ENCODE measurements at regions not wholly inside any gene's neighbourhood (a gene's known extent, or its start where the extent isn't known, plus 50 kb on each side); places are given as distances from the start of the nearest gene placed in this dataset.
"Not testable (repeated sequence)": the region's sequence is repeated elsewhere in the genome, so short reads cannot be mapped to it uniquely, and the experiment has no call there.

DNA sequence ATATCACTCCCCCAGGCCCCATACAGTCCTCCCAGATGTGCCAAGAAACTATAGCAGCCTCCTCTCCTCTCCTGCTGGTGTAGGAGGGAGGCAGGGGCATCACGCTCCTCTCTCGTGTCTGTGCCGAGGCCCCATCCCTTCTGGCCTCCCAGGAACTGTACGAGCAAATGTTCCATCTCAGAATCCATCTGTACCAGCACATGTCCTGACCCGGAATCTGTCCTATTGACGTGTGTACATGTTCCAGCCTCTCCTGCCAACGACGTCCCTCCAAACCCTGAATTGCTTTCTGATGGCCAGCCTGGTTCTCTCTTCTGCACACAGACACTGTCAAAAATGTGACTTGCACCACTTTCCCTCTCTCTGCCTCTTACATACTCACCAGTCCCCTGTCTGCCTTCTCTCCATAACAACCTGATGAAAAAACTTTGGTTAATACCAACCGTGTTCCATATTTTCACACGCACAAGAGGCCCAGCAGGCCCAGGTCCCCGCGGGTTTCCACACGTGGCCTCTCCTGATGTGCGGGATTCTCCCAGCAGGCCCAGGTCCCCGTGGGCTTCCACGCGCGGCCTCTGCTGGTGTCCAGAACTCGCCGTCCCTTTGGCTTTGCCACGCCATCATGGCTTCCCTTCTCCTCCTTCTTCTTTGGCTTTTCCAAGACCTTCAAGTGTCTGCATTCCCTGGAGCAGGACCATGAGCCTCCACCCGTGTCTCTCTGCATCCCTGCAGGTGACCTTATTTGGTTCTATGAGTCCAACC, 125.2 kb upstream of the THBS2 start:
- no peak for DNase-seq

DNA sequence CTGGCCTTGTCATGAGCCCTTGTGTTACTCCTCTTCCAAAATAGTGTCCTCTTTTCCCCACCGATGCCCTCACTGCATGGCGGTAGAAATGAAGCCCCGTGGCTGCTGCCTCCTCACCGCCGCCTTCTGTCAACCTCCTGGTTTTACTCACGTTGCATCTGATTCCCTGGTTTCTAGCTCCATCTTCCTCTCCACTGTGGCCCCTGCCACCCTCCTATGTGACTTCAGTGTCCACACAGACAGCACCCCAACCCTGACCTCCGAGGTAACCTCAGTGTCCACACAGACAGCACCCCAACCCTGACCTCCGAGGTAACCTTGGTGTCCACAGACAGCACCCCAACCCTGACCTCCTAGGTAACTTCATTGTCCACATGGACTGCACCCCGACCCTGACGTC, 122.8 kb upstream of the THBS2 start:
- no peak for DNase-seq

DNA sequence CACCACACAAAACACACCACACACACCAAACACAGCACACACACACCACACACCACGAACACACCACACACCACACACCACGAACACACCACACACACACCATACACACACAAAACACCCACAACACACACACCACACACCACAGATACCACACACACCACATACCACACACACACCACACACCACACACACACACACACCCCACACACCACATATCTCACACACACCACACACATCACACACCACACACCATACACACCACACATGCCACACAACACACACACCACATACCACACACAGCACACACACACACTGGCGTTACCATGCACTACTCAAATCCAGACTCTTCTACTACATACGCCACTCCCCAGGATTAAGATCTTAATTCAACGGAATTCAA, 118.9 kb upstream of the THBS2 start:
- DNase-seq: no peak

DNA sequence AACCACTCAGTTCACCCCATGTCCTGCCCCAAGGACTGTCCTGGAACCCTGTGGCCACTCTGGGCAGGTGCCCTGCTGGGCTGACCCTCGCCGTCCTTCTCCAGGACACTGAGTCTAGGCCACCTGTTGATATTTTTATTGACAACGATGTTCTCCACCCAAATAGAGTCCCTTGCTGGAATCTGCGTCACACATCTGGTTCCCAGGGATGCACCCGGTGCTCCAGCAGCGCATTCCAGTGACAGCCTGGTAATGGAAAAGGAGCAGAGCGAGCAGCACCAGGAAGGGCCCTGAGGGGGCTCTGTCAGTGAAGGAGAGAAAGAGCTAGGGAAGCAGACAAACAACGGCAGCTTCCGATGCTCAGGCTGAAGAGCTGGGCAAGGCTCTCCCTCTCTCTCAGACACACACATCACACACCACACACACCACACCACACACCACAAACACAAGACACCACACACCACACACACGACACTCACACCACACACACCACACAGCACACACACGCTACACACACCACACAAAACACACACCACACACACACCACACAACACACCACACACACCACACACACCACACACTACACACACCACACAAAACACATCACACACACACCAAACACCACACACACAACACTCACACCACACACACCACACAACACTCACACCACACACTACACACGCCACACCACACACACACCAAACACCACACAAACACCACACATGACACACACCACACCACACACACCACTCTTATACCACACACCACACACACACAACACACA, 117.9 kb upstream of the THBS2 start:
- peak in 1 of 5 experiments; percentile 38 for DNase-seq

DNA sequence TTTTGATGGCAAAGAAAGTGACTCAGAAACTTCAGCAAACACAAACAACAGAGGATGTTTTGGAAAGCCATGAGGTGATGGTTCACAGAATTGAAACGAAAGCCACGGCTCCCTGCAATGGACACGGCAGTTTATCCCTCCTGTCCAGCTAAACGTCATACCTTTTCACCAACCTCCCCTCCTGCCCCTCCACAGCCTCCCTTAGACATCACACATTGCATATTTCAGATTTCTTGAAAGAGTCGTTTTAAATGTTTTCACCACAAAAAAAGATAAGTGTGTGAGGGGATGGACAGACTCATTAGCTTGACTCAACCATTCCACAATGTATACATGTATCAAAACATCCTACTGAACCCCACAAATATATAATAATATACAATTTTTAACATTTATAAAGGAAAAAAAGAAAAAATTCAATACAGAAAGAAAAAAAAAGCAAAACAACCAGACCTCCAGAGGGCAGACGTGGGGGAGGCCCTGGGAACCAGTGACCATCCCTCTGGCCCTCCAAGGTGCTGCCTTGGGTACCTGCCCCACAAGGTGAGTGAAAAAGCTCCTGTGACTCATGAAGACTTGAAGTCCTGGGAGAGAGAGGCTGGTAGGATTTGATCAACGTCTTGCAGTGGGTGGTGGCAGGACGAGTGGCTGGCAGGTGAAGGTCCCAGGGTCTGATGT, 117.2 kb upstream of the THBS2 start:
- DNase-seq: no peak

DNA sequence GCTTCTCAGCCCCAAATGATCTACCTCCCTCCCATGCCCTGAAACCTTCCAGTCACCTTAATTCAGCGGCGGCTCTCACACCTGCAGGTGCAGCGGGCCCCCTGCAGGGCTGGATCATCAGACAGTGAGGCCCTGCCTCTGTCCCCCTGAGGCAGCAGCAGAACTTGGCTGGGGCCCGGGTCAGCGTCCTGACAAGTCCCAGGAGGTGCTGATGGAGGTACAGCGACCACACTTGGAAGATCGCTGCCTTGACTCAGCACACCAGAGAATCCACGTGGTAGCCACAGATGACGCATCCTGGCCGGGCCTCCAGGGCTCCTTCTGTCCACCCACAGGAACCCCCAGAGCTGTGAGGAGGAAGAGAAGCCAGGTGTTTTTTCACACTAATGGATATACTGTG, 116.4 kb upstream of the THBS2 start:
- DNase-seq: no peak

DNA sequence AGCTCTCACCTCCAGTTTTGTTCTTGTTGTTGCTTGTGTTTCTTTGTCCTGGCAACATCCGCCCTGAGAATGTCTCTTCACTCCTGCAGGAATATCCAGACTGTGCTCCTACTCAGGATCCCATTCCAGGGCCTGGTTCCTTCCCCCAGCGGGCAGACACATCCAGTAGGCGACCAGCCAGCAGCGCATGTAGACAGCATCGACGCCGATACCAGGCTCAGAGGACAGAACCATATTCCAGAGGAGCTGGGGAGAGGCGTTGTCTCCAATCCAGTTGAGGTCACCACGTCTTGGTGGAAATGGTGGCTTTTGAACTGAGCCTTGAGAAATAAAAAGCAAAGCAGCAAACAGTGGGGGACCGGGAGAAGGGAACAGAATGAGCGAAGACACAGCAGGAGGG, 114.6 kb upstream of the THBS2 start:
- DNase-seq: no peak

DNA sequence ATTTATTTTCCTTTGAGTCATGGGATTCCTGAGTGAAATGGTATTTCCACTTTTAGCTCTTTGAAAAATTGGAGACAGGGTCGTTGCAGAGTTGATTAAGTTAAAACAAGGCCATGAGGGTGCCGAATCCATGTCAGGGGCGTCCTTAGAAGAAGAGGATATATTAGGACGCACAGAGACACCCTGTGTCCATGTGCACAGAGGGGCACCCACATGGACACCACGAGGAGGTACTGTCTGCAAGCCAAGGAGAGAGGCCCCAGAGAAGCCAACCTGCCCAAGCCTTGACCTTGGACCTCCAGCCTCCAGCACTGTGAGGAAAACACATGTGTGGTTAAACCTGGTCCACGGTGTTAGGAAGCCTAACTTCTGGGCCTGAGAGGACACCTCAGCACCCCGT, 113.9 kb upstream of the THBS2 start:
- DNase-seq: no peak

DNA sequence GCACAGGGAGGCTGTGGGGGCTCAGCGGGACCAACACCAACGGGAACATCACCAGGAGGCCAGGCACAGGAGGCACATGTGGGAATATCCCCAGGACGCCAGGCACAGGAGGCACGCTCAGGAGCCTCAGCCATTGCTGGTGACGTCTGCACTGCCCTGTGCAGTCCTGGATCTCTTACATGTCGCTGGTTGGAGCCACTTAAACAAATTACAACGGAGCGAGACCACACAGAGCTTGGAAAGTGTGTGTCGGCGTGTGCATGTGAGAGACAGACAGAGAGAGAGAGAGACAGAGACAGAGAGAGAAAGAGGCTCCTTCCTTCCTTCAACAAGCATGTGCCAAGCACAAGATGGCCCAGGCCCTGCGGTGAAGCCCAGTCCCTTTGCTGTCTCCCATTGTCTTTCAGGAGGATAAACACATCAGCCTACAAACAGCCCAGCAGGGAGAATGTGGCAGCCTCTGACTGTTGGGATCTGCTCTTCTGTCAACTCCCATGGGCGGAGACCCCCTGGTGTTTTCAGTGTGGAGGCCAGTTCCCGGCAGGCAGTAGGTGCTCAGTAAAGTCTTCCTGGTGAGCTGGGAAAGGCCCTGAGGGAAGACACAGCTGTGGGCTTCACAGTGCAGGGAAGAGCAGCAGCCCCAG, 112.7 kb upstream of the THBS2 start:
- DNase-seq: no peak

DNA sequence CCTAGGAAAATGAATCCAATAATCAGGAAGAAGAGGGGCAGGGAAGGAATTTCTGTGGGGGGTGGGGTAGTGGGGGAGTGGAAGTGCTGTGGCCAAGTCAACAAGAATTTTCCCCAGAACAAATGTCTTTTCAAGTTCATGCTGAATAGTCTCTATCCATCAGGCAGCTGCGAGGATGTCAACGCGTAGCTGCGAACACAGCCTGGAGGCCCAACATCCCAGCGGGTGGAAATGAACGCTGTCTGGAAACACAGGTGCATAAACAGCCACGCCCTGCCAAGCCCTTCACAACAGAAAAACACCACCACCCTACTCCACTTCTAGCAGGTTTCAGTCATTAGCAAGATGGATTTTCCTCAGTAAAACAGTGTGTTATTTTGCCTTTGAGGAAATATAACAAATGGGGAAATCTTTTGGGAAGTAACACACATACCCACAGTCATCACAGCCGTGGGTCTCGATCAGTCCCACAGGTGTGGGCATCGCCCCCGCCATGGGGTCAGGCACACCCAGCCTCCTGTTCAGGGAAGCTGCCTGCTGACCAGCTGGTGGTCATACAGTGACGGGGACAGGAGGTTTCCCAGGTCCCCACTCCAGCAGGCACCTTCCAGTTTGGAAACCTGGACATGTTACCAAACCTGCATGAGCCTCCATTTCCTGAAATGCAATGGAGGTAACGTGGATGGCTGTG, 112.1 kb upstream of the THBS2 start:
- DNase-seq: no peak

DNA sequence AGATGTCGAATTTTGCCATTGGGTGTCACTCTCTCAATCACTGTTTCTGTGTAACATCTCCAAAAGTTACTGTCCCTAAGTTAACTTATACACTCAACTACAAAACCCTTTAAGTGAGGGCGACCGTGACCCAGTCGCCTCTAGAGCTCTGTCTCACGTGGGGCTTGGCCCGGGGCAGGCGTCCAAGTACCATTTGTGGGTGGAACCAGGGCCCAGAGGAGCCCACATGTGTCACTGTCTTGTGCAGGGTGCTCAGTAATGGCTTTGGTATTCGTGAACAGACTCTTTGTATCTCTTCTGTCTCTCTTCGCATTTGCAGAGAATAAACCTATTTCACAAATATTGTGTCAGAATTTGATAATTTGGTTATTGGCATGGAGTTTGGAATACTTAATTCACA, 109.9 kb upstream of the THBS2 start:
- no peak for DNase-seq

DNA sequence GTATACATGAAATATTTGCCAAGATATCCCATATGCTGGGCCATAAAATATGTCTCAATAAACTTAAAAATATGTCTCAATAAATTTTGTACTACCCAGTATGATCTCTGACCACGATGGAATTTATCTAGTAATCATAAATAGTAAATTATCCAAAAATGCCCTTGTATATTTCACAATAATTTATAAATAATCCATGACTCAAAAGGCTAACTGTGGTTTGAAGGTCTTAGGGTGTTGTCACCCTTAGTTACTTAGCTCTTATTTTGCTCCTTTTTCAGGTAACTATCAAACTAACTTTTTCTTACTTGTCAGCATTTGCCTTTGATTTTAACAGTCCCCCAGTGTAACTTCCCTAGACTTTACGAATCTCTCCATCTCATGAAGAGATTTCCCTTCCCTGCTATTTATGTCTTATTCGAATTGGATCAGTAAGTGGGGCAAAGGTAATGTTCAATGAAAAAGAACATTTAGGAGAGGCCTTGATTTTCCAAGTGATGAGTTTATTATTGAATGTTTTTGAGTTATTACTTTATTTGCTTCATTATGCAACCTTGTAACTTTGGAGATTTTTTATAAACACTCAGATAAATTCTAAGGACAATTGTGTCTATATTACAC, 109.0 kb upstream of the THBS2 start:
- no peak for DNase-seq

DNA sequence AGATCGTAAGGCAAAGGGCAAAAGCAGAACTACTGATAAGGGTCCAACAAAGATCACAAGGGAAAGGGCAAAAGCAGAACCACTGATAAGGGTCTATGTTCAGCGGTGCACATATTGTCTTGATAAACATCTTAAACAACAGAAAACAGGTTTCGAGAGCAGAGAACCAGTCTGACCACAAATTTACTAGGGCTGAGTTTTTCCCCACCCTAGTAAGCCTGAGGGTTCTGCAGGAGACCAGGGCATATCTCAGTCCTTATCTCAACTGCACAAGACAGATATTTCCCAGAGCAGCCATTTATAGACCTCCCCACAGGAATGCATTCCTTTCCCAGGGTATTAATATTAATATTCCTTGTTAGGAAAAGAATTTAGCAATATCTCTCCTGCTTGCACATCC, 101.4 kb upstream of the THBS2 start:
- not testable (repeated sequence) for DNase-seq

DNA sequence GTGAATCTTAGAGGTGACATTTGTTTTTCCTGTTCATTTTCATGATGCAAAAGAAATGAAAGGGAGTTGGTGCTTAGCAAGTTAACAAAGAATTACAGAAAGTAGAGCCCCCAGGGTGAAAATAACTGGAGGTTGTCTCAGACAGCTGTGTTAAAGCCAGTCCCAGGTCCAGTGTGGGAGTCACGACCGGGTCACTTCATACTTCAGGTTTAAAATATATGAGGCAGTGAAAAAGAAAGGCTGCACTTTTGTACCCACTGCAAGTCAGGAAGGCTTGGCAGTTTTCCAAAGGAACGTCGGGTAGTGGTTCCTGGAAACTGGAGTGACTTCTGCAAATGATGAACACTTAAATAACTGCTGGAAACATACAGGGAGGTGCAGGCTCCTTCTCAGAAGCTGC, 91.5 kb upstream of the THBS2 start:
- no peak for DNase-seq

DNA sequence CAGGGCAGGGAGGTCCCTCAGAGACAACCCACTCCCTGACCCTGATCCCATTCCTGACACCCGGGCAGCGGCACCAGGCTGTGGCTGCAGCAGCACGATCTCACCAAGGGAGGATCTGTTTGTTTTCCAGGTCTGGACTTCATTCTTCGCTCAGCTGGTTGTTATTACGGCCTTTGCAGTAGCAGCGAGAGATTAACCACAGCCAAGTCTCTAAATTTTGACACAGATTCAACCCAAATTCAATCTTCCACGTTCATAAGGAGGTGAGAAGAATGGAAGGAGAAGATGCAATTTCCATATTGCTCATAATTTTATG, 91.1 kb upstream of the THBS2 start:
- DNase-seq: no peak

DNA sequence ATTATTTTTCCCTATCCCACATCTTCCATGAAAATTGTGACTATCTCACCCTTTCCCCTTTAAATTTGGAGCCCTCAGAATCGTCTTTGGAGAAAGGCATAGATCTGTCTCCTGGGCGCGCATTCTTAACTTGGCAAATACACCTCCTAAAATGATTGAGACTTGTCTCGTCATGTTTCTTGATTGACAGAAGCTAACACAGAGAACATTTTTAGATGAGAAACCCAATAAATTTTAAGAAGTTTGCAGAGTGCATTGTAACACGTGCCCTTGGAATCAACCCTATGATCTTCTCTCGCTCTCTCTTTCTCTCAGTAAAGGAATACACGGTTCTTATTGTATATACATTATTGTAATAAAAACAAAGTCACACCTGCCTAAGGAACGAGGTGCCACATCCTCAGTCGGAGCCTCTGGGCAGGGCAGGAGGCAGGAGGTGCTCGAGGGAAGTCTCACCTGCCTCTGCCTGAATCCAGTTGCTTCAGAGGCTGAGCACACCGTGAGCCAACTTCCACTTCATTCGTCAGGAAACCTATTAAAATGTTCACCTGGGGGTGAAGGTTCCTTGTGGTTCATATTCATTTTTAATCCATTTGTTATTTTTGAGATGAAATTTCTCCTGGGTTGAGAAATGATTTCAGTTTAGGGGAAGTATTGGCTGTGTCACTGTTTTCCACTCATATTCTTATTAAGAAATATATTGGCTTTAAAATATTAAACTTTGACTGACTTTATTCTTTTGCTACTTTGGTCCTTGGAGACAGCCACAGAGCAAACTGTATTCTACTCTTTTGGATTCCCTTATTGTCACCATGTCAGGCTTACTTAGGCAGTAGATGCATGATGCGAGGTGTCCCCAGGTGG, 90.5 kb upstream of the THBS2 start:
- DNase-seq: no peak

DNA sequence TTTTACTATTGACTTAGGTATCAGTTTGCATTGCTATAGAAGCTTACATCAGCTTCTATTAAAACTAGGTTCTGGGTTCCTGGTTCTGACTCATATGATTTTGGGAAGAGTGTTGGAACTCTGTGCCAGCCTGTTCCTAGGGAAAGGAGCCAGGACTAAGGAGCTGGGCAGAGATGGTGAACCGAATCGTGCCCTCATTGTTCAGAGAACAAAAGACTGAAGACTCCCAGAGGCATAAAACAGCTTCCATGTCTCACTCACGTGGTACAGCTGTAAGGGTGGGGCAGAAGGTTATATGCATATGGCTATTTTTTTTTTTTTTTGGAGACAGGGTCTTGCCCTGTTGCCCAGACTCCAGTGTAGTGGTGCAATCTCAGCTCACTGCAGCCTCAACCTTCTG, 89.1 kb upstream of the THBS2 start:
- no peak for DNase-seq

DNA sequence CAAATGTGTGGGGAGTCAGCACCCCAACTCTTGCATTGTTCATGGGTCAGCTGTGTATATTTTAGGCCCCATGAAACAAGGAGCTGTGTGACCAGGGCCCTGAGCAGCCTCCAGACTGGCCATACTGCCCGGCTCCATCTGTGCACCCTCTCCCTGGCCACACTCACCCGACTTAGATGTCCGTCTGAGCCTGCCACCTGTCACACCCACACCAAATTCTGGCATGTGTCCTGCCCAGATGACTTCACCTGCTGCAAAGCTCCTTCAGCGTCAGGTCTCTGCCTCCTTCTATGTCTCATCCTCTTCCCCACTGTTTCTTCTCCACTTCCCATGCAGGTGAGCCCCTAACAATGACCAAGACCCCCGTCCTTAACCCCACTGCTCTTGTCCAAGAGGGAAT, 88.1 kb upstream of the THBS2 start:
- no peak for DNase-seq

DNA sequence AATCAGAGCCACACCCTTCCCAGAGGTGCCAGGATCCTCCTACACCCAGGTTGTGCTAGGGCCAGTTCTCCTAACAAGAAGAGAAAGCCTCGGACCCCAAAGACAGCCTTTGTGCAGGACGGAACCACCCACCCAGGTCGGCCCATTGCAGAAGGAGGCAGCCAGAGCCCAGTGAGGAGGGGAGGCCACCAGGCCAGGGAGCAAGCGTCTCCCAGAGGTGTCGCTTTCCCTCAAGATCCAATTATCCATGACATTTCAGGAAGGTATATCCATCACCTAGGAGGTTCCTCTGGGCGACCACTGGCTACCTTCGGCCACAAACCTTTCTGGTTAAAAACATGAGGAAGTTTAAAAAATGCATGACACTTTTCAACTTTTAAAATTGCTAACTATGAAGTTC, 87.4 kb upstream of the THBS2 start:
- DNase-seq: no peak

DNA sequence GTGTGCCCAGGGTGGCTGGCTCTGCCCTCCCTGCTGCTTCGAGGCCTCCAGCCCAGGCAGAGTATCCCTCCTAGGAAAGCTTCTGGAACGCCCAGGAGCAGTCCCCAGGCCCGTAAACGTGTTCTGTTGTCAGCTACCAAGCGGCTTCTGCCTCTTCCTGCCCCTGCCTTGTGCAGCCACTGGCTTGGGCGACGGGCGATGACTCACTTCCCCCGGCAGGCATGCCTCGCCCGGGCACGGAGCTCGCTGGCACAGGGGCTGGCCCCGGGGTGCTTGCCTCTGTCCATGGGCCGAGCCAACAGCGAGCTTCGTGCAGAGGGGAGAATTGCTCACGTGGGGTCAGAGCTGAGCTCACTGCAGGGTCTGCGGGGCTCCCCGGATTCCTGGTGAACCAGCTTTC, 86.7 kb upstream of the THBS2 start:
- DNase-seq: no peak

DNA sequence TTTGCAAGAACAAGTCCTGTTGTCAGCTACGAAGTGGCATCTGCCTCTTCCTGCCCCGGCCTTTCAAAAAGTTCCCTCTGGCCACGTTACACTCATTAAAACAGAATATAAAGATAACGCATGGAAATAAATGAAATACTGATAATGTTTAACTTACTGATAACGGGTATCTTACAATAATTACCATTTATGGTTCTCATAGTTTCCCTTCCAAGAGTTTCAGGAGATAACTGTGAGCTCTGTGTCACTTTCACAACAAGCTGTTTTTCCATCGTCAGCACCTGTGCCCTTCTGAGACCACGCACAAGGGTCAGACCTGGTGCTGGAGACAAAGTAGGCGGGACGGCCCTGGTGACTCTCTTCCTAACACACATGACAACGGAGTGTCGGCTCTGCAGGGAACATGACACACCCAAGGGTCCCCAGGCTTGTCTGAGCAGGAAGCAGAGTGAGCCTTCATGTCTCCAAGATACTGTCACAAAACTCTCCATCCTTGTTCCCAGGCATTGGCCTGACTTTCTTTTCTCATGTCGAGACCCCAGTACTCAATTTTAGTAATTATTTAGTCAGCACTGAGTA, 86.2 kb upstream of the THBS2 start:
- no peak for DNase-seq
